SU-DHL-6 (cell line): ENCODE measurements at regions not wholly inside any gene's neighbourhood (a gene's known extent, or its start where the extent isn't known, plus 50 kb on each side); places are given as distances from the start of the nearest gene placed in this dataset.

Source experiments
- H2AFZ ChIP-seq: fragments of 200-600 bp; sonication (generic); 2 replicates; pipeline ENCODE4 v1.6.1; 2014; ENCODE audit warnings: low read depth, mild to moderate bottlenecking, moderate library complexity, mixed read lengths, antibody characterized with exemption, low read length; ENCODE audit not compliant: severe bottlenecking
- H3F3A ChIP-seq: fragments of 200-600 bp; shearing (Covaris generic); 2 replicates; pipeline ENCODE4 v1.6.0; 2016; ENCODE audit warnings: antibody characterized with exemption, mild to moderate bottlenecking; ENCODE audit not compliant: insufficient read depth
- H3K27ac ChIP-seq: fragments of 200-600 bp; sonication (generic); 2 replicates; pipeline ENCODE4 v1.5.1; 2016; ENCODE audit warnings: low read depth, mild to moderate bottlenecking, low read length, moderate library complexity, mixed read lengths
- H3K27me3 ChIP-seq: fragments of 200-600 bp; sonication (generic), shearing (Covaris generic); 2 replicates; pipeline ENCODE4 v1.6.0; 2014; ENCODE audit warnings: mild to moderate bottlenecking, low read length
- H3K36me3 ChIP-seq: fragments of 200-600 bp; sonication (generic); 2 replicates; pipeline ENCODE4 v1.6.1; 2014; ENCODE audit warnings: mild to moderate bottlenecking, low read length, mixed read lengths
- H3K4me2 ChIP-seq: fragments of 300-600, 200-600 bp; shearing (Covaris generic), sonication (generic); 2 replicates; pipeline ENCODE4 v1.6.0; 2014; ENCODE audit warnings: low read length, low read depth, mild to moderate bottlenecking; ENCODE audit not compliant: poor library complexity, severe bottlenecking
- H3K4me3 ChIP-seq: fragments of 200-600 bp; sonication (generic); 2 replicates; pipeline ENCODE4 v1.5.1; 2014; ENCODE audit warnings: antibody characterized with exemption, low read length, mild to moderate bottlenecking, mixed read lengths; ENCODE audit not compliant: insufficient read depth, poor library complexity, severe bottlenecking
- H3K79me2 ChIP-seq: fragments of 200-600 bp; sonication (generic); 2 replicates; pipeline ENCODE4 v1.6.1; 2014; ENCODE audit warnings: mild to moderate bottlenecking, low read length, moderate library complexity; ENCODE audit not compliant: insufficient read depth
- H3K9ac ChIP-seq: fragments of 200-600 bp; sonication (generic); 2 replicates; pipeline ENCODE4 v1.7.0; 2014; ENCODE audit warnings: mild to moderate bottlenecking, low read length
- H3K9me2 ChIP-seq: fragments of 200-600 bp; sonication (generic); replicated peaks from 2 replicates; pipeline ENCODE4 v1.6.1; 2014; ENCODE audit warnings: low read length; ENCODE audit not compliant: insufficient read depth
- H3K9me3 ChIP-seq: fragments of 200-600 bp; sonication (generic); 2 replicates; pipeline ENCODE4 v1.6.1; 2014; ENCODE audit warnings: low read length, mixed read lengths; ENCODE audit not compliant: insufficient read depth
- H4K20me1 ChIP-seq: fragments of 200-600 bp; sonication (generic); 2 replicates; pipeline ENCODE4 v1.6.1; 2014; ENCODE audit warnings: low read depth, mild to moderate bottlenecking, antibody characterized with exemption, low read length, moderate library complexity, mixed read lengths
- EZH2phosphoT487 ChIP-seq: fragments of 200-600 bp; sonication (generic), shearing (Covaris generic); conservative IDR thresholded peaks from 2 replicates; pipeline ENCODE4 v1.6.1; 2018; ENCODE audit warnings: mild to moderate bottlenecking, antibody characterized with exemption, low read length, moderate library complexity, mixed read lengths
- TF ChIP-seq, protein P1 (sequence below): fragments of 200-600 bp; sonication (generic); IDR thresholded peaks from one replicate; pipeline ENCODE4 v1.5.1; 2017; ENCODE audit warnings: antibody characterized with exemption, mild to moderate bottlenecking, low read length, moderate library complexity; ENCODE audit not compliant: insufficient read depth, poor library complexity, severe bottlenecking

GRCh38 chr4:179291657-179292056, 1849.4 kb upstream of the AGA start:
- H3K4me3 ChIP-seq, result no peak overlapping the region
- TF ChIP-seq, protein P1, sequence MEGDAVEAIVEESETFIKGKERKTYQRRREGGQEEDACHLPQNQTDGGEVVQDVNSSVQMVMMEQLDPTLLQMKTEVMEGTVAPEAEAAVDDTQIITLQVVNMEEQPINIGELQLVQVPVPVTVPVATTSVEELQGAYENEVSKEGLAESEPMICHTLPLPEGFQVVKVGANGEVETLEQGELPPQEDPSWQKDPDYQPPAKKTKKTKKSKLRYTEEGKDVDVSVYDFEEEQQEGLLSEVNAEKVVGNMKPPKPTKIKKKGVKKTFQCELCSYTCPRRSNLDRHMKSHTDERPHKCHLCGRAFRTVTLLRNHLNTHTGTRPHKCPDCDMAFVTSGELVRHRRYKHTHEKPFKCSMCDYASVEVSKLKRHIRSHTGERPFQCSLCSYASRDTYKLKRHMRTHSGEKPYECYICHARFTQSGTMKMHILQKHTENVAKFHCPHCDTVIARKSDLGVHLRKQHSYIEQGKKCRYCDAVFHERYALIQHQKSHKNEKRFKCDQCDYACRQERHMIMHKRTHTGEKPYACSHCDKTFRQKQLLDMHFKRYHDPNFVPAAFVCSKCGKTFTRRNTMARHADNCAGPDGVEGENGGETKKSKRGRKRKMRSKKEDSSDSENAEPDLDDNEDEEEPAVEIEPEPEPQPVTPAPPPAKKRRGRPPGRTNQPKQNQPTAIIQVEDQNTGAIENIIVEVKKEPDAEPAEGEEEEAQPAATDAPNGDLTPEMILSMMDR, result no peak
- TF ChIP-seq EZH2phosphoT487, result no peak
- H3F3A ChIP-seq, result no peaks in the 10 kb centered on the region
- no peaks in the 10 kb centered on the region for H3K27me3 ChIP-seq
- H3K79me2 ChIP-seq, result no peaks in the 10 kb centered on the region
- H2AFZ ChIP-seq, result no peak overlapping the region
- H3K36me3 ChIP-seq, result no peaks in the 10 kb centered on the region
- H3K27ac ChIP-seq, result no peak overlapping the region
- H3K9ac ChIP-seq, result no peak overlapping the region
- no peak overlapping the region for H3K4me2 ChIP-seq
- H3K9me2 ChIP-seq, result no peaks in the 10 kb centered on the region
- H3K9me3 ChIP-seq, result peaks cover 4% of the 10 kb centered on the region; the same call in 1 of the 2 replicates
- H4K20me1 ChIP-seq, result no peaks in the 10 kb centered on the region

GRCh38 chr4:179292468-179292867, 1850.2 kb upstream of the AGA start:
- Histone ChIP-seq H3K9ac (no peak overlapping the region), H3F3A (no peaks in the 10 kb centered on the region), H3K4me3 (no peak overlapping the region), H3K4me2 (no peak overlapping the region), H3K27ac (no peak overlapping the region), H3K9me2 (no peaks in the 10 kb centered on the region), H2AFZ (no peak overlapping the region), H3K79me2 (no peaks in the 10 kb centered on the region), H3K9me3 (peaks cover 4% of the 10 kb centered on the region; the same call in 1 of the 2 replicates), H3K27me3 (no peaks in the 10 kb centered on the region), H3K36me3 (no peaks in the 10 kb centered on the region), H4K20me1 (no peaks in the 10 kb centered on the region)
- TF ChIP-seq, protein P1, result no peak
- no peak for TF ChIP-seq EZH2phosphoT487

- H3K27me3 ChIP-seq, result no peaks in the 10 kb centered on the region
- no peak overlapping the region for H3K27ac ChIP-seq
- no peaks in the 10 kb centered on the region for H4K20me1 ChIP-seq
- H3K9me2 ChIP-seq, result no peaks in the 10 kb centered on the region
- no peak overlapping the region for H3K9ac ChIP-seq
- no peaks in the 10 kb centered on the region for H3K79me2 ChIP-seq
- H3K4me2 ChIP-seq, result no peak overlapping the region
- H2AFZ ChIP-seq, result no peak overlapping the region
- no peaks in the 10 kb centered on the region for H3K9me3 ChIP-seq
- H3K36me3 ChIP-seq, result no peaks in the 10 kb centered on the region
- H3K4me3 ChIP-seq, result no peak overlapping the region
- TF ChIP-seq, protein P1, result peak; percentile 76
- TF ChIP-seq EZH2phosphoT487, result no peak
- no peaks in the 10 kb centered on the region for H3F3A ChIP-seq
Observed at GRCh38 chr4:179307297-179308136, 1865.3 kb upstream of the AGA start.
